Retinal pigment epithelial cell (primary cell): ENCODE measurements at regions not wholly inside any gene's neighbourhood (a gene's known extent, or its start where the extent isn't known, plus 50 kb on each side); places are given as distances from the start of the nearest gene placed in this dataset.

Source experiments
- DNase-seq: peaks from one replicate; pipeline ENCODE4 v3.0.0-alpha.2; 2010; ENCODE audit warnings: low read depth
- H3K4me3 ChIP-seq: 2 replicates; pipeline ENCODE4 v1.5.1; 2011; ENCODE audit warnings: mild to moderate bottlenecking, low read length, control low read depth, moderate library complexity
- TF ChIP-seq, protein P1 (sequence below): conservative IDR thresholded peaks from 2 replicates; pipeline ENCODE4 v1.5.1; 2011; ENCODE audit warnings: low read depth, low read length, control low read depth, inconsistent platforms

DNA sequence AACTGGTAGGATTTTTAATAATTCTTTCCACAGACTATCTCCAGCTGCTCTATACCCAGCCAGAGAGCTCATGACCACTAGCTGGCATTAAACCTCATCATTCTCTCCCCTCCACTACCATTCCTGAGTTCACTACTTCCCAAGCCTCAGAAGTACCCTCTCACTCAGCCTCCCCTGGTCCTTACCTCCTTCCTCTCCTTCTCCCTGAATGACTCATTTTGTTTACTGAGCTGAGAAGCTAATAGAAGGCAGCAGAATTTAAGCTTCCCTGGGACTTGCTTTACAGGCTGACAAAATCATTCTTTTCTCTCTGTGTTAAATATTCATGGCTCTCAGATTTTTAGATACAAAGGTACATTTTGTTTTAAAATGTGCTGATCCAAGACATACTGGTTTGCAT lies 305.4 kb downstream of the TLR4 start:
- no peak overlapping the region for H3K4me3 ChIP-seq
- DNase-seq: no peak
- TF ChIP-seq, protein P1, sequence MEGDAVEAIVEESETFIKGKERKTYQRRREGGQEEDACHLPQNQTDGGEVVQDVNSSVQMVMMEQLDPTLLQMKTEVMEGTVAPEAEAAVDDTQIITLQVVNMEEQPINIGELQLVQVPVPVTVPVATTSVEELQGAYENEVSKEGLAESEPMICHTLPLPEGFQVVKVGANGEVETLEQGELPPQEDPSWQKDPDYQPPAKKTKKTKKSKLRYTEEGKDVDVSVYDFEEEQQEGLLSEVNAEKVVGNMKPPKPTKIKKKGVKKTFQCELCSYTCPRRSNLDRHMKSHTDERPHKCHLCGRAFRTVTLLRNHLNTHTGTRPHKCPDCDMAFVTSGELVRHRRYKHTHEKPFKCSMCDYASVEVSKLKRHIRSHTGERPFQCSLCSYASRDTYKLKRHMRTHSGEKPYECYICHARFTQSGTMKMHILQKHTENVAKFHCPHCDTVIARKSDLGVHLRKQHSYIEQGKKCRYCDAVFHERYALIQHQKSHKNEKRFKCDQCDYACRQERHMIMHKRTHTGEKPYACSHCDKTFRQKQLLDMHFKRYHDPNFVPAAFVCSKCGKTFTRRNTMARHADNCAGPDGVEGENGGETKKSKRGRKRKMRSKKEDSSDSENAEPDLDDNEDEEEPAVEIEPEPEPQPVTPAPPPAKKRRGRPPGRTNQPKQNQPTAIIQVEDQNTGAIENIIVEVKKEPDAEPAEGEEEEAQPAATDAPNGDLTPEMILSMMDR: no peak

DNA sequence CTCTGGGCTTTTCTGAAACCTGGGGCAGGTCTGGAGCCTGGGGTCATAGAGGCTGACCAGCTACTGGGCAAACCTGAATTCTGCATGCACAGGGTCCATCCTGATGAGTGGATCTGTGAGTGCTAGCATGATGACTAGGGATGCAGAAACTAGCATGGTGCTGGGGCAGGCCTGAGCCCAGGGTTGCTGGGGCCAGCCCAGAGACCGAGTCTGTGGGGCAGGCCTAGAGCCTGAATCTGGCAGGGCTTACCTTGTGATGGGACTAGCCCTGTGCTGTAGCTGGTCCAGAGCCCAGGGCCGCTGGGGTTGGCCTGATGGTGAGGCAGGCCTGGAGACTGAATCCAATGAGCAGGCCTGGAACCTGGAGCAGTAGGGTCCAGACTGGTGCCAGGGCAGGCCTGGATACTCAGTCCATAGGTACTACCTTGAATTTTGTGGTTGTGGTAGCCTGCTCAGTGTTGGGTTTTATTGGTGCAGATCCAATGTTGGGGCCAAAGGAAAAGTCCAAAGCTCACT lies 313.5 kb downstream of the TLR4 start:
- TF ChIP-seq, protein P1: no peak
- H3K4me3 ChIP-seq: no peak overlapping the region
- no peak for DNase-seq

DNA sequence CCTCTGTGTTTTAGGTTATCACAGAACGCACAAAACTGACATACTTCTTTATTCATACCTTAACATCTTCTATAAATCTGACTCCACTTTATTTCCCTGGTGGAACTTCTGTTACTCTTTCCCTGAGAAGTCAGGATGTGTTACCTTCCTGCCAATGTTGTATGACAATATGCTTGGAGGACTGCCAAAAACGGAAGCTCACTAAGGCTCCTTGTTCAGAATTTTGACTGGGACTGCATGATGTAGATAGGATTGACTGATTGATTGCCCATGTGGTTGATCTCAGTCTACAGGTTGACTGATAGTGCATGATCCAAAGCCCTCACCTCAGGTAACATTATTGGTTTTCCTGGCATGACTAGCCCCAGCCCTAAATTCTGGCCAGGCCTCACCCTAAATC lies 319.4 kb downstream of the TLR4 start:
- TF ChIP-seq, protein P1: no peak
- no peak for DNase-seq
- H3K4me3 ChIP-seq: no peak overlapping the region

DNA sequence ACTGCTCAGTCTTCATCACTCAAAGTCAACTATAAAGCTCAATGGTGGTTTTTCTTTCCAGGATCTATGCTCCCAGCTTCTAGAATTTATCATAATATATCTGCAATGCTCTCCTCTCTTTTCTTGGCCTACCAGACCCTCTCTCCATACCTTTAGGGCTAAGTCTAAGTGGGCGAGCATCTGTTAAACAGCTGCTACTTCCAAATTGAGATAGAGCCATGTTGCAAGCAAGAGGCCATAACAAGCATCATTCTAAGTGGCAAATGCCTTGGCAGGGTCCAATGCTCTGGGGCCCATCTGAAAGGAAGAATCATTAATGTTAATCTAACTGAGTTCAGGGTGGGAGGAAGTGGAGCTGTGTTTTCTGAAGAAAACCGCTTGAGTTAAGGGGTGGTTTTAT lies 324.0 kb downstream of the TLR4 start:
- DNase-seq: no peak
- TF ChIP-seq, protein P1: no peak
- H3K4me3 ChIP-seq: no peak overlapping the region

DNA sequence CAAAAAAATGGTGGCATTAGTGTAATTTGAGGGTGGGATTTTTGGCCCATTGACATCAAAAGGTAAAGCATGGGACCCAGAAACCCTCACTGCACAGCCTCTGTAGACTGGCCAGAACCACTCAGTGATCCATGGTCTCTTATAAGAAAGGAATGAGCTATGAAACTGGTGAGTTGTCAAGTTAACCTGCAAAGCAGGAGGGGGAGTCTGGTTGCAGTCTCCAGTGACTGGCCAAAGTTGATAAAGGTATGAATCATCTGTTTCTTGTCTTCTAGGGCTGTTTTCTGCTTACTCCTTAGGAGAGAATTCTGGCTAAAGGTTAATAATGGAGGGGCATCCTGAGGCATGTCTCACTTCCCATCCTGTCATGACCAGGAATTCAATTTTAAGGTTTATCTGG lies 325.2 kb downstream of the TLR4 start:
- no peak overlapping the region for H3K4me3 ChIP-seq
- TF ChIP-seq, protein P1: no peak
- DNase-seq: no peak

DNA sequence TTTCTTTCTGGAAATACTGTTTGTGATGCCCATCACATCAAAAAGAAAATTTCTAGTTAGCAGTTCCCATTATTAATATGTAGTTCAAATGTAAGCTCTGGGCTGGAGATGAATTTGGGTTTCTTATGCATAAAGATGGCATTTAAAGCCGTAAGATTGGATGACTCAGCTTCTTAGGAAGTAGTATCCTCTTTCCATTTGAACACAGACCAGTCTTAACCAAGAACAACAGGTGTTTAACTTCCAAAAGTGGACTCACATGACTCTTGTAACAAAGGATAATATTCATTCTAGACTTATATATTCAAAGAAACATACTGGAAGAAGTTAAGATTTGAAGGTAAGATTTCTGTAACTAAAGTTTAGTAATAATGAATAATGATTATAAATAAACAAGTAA lies 330.5 kb downstream of the TLR4 start:
- no peak for DNase-seq

DNA sequence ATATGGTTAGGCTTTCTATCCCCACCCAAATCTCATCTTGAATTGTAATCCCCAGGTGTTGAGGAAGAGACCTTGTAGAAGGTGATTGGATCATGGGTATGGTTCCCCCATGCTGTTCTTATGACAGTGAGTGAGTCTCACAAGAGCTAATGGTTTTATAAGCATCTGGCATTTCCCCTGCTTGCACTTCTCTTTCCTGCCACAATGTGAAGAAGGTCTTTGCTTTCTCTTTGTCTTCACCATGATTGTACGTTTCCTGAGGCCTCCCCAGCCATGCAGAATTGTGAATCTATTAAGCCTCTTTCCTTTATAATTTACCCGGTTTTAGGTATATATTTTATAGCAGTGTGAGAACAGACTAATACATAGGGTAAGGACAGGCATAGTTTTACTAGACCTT lies 334.5 kb downstream of the TLR4 start:
- TF ChIP-seq, protein P1: no peak
- no peak for DNase-seq
- H3K4me3 ChIP-seq: no peak overlapping the region

More for the DNA sequence above, 330.5 kb downstream of the TLR4 start:
- no peak overlapping the region for H3K4me3 ChIP-seq
- TF ChIP-seq, protein P1: no peak
